Activated CD4-positive, alpha-beta T cell treated with anti-CD3 and anti-CD28 coated beads for 36 hours (primary cell): ENCODE measurements at regions not wholly inside any gene's neighbourhood (a gene's known extent, or its start where the extent isn't known, plus 50 kb on each side); places are given as distances from the start of the nearest gene placed in this dataset.

Experiments used
- ATAC-seq: fragments of 200-7000 bp; cut with Tn5 transposase; one replicate; pipeline ENCODE4 v1.10.0; 2021; ENCODE audit warnings: mild to moderate bottlenecking, moderate library complexity
- CTCF ChIA-PET: fragments of 350-600 bp; sonication (Branson Sonifier 250); formaldehyde crosslinking; loops from one replicate; lab custom pipeline; 2021; ENCODE audit warnings: antibody characterized with exemption; lab: Charles Lee
- POLR2A ChIA-PET: fragments of 350-600 bp; sonication (Branson Sonifier 250); formaldehyde crosslinking; loops from one replicate; lab custom pipeline; 2021; ENCODE audit warnings: antibody characterized with exemption, inconsistent platforms; lab: Charles Lee
- DNase-seq: peaks from one replicate; pipeline ENCODE4 v3.0.0-alpha.2; 2020
- H3K27ac Mint-ChIP-seq: one replicate; pipeline ENCODE4 v1.8.0; 2021; ENCODE audit warnings: mixed read lengths
- H3K27me3 Mint-ChIP-seq: one replicate; pipeline ENCODE4 v1.8.0; 2021; ENCODE audit warnings: mixed read lengths
- H3K36me3 Mint-ChIP-seq: one replicate; pipeline ENCODE4 v1.8.0; 2021; ENCODE audit warnings: low read depth, mixed read lengths
- H3K4me1 Mint-ChIP-seq: one replicate; pipeline ENCODE4 v1.8.0; 2021; ENCODE audit warnings: mixed read lengths
- H3K4me3 Mint-ChIP-seq: one replicate; pipeline ENCODE4 v1.8.0; 2021; ENCODE audit warnings: mild to moderate bottlenecking, moderate library complexity, mixed read lengths
- H3K9me3 Mint-ChIP-seq: one replicate; pipeline ENCODE4 v1.8.0; 2021; ENCODE audit warnings: low read depth, mixed read lengths
- intact Hi-C, 2 experiments: fragments of 100-400 bp; cut with DNase I in 1 of 2; cut with micrococcal nuclease in 1 of 2; formaldehyde crosslinking; loops; one replicate each; pipeline versions ENCODE4 v1.14.2 to v1.15.1; 2022 to 2024; cut with DNase I, micrococcal nuclease

DNA sequence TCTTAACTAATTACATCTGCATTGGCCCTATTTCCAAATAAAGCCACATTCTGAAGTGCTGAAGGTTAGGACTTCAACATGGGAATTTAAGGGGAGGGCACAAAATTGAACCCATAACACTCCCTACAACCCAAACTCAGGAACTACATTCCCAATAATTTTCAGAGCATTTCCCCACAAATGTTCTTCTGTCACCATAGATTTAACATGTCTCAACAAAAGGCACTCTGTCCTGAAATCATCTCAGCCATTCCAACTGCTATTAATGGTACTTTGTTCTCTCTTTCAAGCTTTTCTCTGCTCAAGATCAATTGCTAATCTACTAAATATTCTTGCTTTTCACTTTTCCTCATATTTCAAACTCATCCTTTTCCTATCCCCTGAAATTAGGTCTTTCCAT lies 74.0 kb upstream of the SOX1 start:
- Mint-ChIP-seq H3K4me1 (no peaks in the 10 kb centered on the region), H3K9me3 (peaks cover 15% of the 10 kb centered on the region), H3K4me3 (no peak overlapping the region), H3K36me3 (peaks cover 4% of the 10 kb centered on the region), H3K27ac (no peak overlapping the region), H3K27me3 (peaks cover 23% of the 10 kb centered on the region)
- ATAC-seq = no peak
- no peak for DNase-seq
- ChIA-PET POLR2A (no interaction called here), CTCF (no interaction called here)
- intact Hi-C loops = no loop called here

GRCh38 chr13:111993691-111994090 lies 73.3 kb upstream of the SOX1 start:
- intact Hi-C loops = no loop called here
- peaks cover 4% of the 10 kb centered on the region for H3K36me3 Mint-ChIP-seq
- DNase-seq (no peak), ATAC-seq (no peak)
- ChIA-PET CTCF (no interaction called here), POLR2A (no interaction called here)
- no peak overlapping the region for H3K27ac Mint-ChIP-seq
- peaks cover 25% of the 10 kb centered on the region for H3K27me3 Mint-ChIP-seq
- H3K4me1 Mint-ChIP-seq = no peaks in the 10 kb centered on the region
- H3K9me3 Mint-ChIP-seq = peaks cover 15% of the 10 kb centered on the region
- H3K4me3 Mint-ChIP-seq = no peak overlapping the region

- peaks cover 26% of the 10 kb centered on the region for H3K27me3 Mint-ChIP-seq
- intact Hi-C loops = no loop called here
- H3K4me3 Mint-ChIP-seq = no peak overlapping the region
- peaks cover 4% of the 10 kb centered on the region for H3K36me3 Mint-ChIP-seq
- H3K9me3 Mint-ChIP-seq = peaks cover 10% of the 10 kb centered on the region
- CTCF ChIA-PET = no interaction called here
- ATAC-seq = no peak
- H3K27ac Mint-ChIP-seq = no peak overlapping the region
- DNase-seq = no peak
- no peaks in the 10 kb centered on the region for H3K4me1 Mint-ChIP-seq
- POLR2A ChIA-PET = no interaction called here
Measured at GRCh38 chr13:111994578-111994977, 72.4 kb upstream of the SOX1 start.

GRCh38 chr13:111999352-111999751 lies 67.6 kb upstream of the SOX1 start:
- no peaks in the 10 kb centered on the region for H3K36me3 Mint-ChIP-seq
- no peak overlapping the region for H3K27ac Mint-ChIP-seq
- no peak for DNase-seq
- ATAC-seq = no peak
- CTCF ChIA-PET = no interaction called here
- no peaks in the 10 kb centered on the region for H3K4me1 Mint-ChIP-seq
- H3K9me3 Mint-ChIP-seq = no peaks in the 10 kb centered on the region
- intact Hi-C loops = no loop called here
- POLR2A ChIA-PET = no interaction called here
- H3K4me3 Mint-ChIP-seq = no peak overlapping the region
- H3K27me3 Mint-ChIP-seq = peaks cover 20% of the 10 kb centered on the region

GRCh38 chr13:112000888-112001287 lies 66.1 kb upstream of the SOX1 start:
- POLR2A ChIA-PET = no interaction called here
- H3K4me3 Mint-ChIP-seq = no peak overlapping the region
- CTCF ChIA-PET = no interaction called here
- no peaks in the 10 kb centered on the region for H3K4me1 Mint-ChIP-seq
- peaks cover 1% of the 10 kb centered on the region for H3K9me3 Mint-ChIP-seq
- ATAC-seq = no peak
- peaks cover 18% of the 10 kb centered on the region for H3K27me3 Mint-ChIP-seq
- intact Hi-C loops = no loop called here
- H3K36me3 Mint-ChIP-seq = no peaks in the 10 kb centered on the region
- DNase-seq = no peak
- no peak overlapping the region for H3K27ac Mint-ChIP-seq

DNA sequence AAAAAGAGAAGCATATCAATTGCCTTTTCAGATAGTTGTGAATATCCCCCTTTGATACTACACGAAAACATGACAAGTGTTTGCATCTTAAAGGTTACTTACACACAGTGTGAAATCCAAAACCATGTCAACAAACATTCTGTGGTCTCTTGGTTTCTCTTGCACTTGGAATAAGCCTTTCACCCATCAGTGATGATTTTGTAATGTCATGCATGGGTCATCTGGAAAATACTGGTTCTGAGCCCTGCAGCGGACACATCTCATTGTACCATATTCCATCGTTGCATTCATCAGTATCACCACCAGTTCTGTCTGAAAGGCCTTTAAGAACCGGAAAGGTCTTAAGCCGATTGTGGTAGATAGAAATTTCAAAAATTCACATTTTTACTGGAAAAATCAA lies 65.4 kb upstream of the SOX1 start:
- Mint-ChIP-seq H3K4me3 (no peak overlapping the region), H3K4me1 (no peaks in the 10 kb centered on the region), H3K27me3 (peaks cover 14% of the 10 kb centered on the region), H3K36me3 (no peaks in the 10 kb centered on the region), H3K9me3 (peaks cover 3% of the 10 kb centered on the region), H3K27ac (no peak overlapping the region)
- ChIA-PET CTCF (no interaction called here), POLR2A (no interaction called here)
- no peak for DNase-seq
- intact Hi-C loops = no loop called here
- no peak for ATAC-seq

DNA sequence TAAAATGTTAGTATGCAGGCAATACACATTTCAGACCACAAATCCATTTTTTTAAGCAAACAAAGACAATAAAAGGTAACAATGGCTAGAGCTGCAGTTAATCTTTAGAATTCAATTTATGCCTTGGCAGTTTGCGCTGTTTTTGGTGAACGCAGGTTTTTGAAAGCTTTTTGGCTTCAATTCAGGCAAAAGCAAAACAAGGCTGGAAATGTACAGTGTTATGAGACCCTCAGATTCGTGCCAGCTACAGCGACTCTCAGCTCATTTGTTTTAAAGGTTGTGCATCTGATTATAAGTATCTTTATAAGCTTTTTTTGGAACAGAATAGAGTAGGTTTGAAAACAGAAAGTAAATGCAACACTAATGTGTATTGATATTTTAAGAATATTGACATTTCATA lies 63.6 kb upstream of the SOX1 start:
- ATAC-seq = no peak
- Mint-ChIP-seq H3K9me3 (peaks cover 3% of the 10 kb centered on the region), H3K27ac (no peak overlapping the region), H3K27me3 (peaks cover 10% of the 10 kb centered on the region), H3K4me3 (no peak overlapping the region), H3K4me1 (no peaks in the 10 kb centered on the region), H3K36me3 (no peaks in the 10 kb centered on the region)
- ChIA-PET CTCF (no interaction called here), POLR2A (no interaction called here)
- intact Hi-C loops = no loop called here
- DNase-seq = no peak

DNA sequence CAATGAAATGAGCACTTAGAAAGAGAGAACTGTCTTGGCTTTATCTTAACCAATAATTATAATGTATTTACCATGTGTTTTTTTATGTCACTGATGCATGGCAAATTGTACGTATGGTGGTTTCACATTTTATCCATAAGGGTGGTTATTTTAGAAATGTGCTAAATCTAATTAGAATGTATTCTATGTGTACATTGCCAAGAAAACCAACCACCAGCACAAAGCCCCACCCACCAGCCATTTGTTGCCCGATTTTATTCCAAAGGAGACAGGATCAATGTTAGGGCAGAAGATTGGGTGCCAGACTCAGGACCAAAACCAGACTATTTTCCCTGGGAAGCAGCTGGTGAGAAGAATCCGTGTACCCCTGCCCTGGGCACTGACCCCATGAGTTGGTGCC lies 63.0 kb upstream of the SOX1 start:
- CTCF ChIA-PET = no interaction called here
- no peak for DNase-seq
- POLR2A ChIA-PET = no interaction called here
- intact Hi-C loops = no loop called here
- ATAC-seq = no peak
- Mint-ChIP-seq H3K9me3 (peaks cover 3% of the 10 kb centered on the region), H3K36me3 (no peaks in the 10 kb centered on the region), H3K27ac (no peak overlapping the region), H3K4me3 (no peak overlapping the region), H3K27me3 (peaks cover 10% of the 10 kb centered on the region), H3K4me1 (no peaks in the 10 kb centered on the region)

DNA sequence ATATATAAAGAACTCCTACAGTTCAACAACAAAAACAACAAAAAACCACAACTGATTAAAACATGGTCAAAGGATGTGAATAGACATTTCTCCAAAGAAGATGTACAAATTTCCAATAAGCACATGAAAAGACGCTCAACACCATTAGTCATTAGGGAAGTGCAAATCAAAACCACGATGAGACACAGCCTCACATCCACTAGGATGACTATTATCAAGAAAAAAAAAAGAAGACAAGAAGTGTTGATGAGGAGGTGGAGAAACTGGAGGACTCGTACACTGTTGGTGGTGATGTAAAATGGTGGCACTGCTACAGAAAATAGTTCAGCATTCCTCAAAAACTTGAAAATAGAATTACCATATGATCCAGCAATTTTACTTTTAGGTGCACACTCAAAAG lies 61.0 kb upstream of the SOX1 start:
- intact Hi-C loops = no loop called here
- ATAC-seq = no peak

DNA sequence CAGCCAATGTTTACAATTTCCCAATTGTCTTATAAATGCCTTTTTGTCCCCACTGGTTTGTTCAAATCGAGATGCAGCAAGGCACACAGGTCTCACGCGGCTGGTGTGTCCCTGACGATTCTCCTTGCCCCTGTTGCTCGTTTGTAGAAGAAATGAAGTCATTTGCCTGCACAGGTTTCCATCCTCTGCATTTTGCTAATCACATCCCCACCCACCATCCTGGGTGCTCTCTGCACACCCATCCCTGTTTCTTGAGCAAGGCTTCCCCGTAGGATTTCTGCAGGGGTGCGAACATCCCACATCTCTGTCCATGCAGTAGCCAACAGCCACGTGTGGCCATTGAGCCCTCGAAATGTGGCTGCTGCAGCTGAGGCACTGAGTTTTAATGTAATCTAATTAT lies 59.8 kb upstream of the SOX1 start:
- H3K27ac Mint-ChIP-seq = no peak overlapping the region
- DNase-seq (no peak), ATAC-seq (no peak)
- ChIA-PET CTCF (no interaction called here), POLR2A (interaction anchor here (0.6 kb wide), 1 partner anchor 30 kb away, joined by 3 read pairs; no protein-coding TSS in a partner anchor)
- H3K27me3 Mint-ChIP-seq = peaks cover 4% of the 10 kb centered on the region
- H3K4me3 Mint-ChIP-seq = no peak overlapping the region
- no peaks in the 10 kb centered on the region for H3K4me1 Mint-ChIP-seq
- peaks cover 3% of the 10 kb centered on the region for H3K9me3 Mint-ChIP-seq
- H3K36me3 Mint-ChIP-seq = no peaks in the 10 kb centered on the region
- intact Hi-C loops = no loop called here

More for the DNA sequence above, 61.0 kb upstream of the SOX1 start:
- no peak overlapping the region for H3K4me3 Mint-ChIP-seq
- POLR2A ChIA-PET = no interaction called here
- CTCF ChIA-PET = no interaction called here
- H3K36me3 Mint-ChIP-seq = no peaks in the 10 kb centered on the region
- H3K9me3 Mint-ChIP-seq = peaks cover 3% of the 10 kb centered on the region
- H3K4me1 Mint-ChIP-seq = no peaks in the 10 kb centered on the region
- H3K27me3 Mint-ChIP-seq = peaks cover 4% of the 10 kb centered on the region
- no peak for DNase-seq
- H3K27ac Mint-ChIP-seq = no peak overlapping the region

DNA sequence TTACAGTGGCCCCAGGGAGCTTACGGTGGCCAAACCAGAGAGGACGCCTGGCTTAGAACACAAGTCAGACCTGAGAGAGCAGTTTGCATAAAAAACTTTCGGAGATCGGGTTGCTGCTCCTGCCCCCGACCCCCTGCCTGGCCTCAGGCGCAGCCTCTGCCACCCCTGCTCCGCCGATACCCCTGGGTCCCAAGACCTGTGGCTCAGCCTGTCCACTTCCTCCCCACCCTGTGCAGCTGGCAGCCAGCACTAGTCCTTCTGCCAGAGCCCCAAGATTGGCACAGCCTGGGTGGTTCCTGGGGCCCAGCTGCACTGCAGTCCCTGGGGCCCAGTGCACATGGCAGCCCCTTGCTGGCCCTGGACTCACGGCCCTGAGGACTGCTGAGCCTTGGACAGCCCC lies 56.2 kb upstream of the SOX1 start:
- Mint-ChIP-seq H3K4me1 (no peaks in the 10 kb centered on the region), H3K9me3 (peaks cover 3% of the 10 kb centered on the region), H3K27ac (no peak overlapping the region), H3K27me3 (peaks cover 4% of the 10 kb centered on the region), H3K4me3 (no peak overlapping the region), H3K36me3 (no peaks in the 10 kb centered on the region)
- ChIA-PET CTCF (no interaction called here), POLR2A (no interaction called here)
- intact Hi-C loops = no loop called here
- DNase-seq = no peak
- no peak for ATAC-seq

DNA sequence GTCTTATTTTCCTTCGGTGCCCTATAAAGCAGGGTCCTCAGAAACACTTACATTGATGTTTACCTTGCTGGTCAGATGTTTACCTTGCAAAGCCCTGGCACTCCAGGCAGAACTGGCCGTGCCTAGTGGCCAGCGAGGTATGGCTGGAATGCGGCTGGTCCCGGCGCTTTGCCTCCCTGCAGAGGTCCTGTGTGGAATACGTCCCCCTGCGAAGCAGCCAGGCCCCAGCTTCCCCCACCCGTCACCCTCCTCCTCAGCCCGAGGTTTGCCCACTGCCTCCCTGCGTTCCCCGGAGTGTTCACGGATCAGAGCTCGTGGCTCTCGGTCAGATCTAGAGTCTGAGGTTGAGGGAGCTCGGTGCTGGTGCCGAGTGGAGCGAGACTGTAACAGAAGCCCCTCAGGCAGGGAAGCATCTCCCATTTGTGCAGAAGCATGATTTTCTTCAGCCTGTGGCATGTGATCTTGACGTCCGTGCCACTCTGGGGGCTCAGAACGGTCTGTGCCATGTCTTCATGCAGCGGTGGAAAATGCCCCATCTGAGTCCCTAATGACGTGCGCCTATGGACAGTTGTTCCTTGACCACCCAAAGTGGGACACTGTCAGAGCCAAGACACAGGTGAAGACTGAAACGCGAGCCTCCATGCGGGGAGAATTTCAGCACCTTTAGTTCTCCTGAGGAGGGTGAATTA lies 54.8 kb upstream of the SOX1 start:
- Mint-ChIP-seq H3K4me3 (no peak overlapping the region), H3K27me3 (peaks cover 2% of the 10 kb centered on the region), H3K9me3 (no peaks in the 10 kb centered on the region), H3K27ac (no peak overlapping the region), H3K36me3 (no peaks in the 10 kb centered on the region), H3K4me1 (no peaks in the 10 kb centered on the region)
- no peak for ATAC-seq
- DNase-seq = no peak
- CTCF ChIA-PET = no interaction called here
- POLR2A ChIA-PET = no interaction called here
- intact Hi-C loops = no loop called here

- no peak for DNase-seq
- H3K36me3 Mint-ChIP-seq = no peaks in the 10 kb centered on the region
- no peak overlapping the region for H3K27ac Mint-ChIP-seq
- intact Hi-C loops = no loop called here
- ChIA-PET CTCF (no interaction called here), POLR2A (no interaction called here)
- H3K4me1 Mint-ChIP-seq = no peaks in the 10 kb centered on the region
- no peak overlapping the region for H3K4me3 Mint-ChIP-seq
- H3K9me3 Mint-ChIP-seq = no peaks in the 10 kb centered on the region
- ATAC-seq = no peak
- peaks cover 2% of the 10 kb centered on the region for H3K27me3 Mint-ChIP-seq
Measured at GRCh38 chr13:112012705-112013085, 54.3 kb upstream of the SOX1 start.
